ENCODE measurements at regions not wholly inside any gene's neighbourhood (a gene's known extent, or its start where the extent isn't known, plus 50 kb on each side); places are given as distances from the start of the nearest gene placed in this dataset.

DNA sequence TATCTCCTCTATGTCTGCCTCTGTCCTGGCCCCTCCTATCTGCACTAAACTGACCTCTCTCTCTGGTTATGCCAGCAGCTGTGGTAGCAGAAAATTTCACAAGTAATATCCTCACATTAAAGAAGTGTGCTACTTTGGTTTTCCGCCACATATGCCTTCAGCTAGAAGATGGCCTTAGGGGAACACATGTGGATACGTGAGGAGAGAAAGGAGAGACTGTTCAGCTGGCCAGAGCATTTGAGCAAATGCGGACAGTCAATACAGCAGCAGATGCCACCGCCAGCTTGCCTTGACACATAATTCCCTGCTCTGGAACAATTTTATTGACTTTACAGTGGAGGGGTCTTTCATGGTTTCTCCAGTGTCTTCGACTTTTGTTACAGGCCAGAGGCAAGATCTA is 434.6 kb downstream of the TAF11L14 start:
- DNase-seq (ENCODE audit: extremely low read depth in 1 of 4, low spot score in 3 of 4): no peak

More for the DNA sequence above, 434.6 kb downstream of the TAF11L14 start:
- Histone ChIP-seq H3K4me3 (no peak overlapping the region), H3K36me3 (ENCODE audit: control insufficient read depth, insufficient read depth, low read length) (no peaks in the 10 kb centered on the region), H3K9ac (ENCODE audit: insufficient read depth in 1 of 2, low read depth in 2 of 2, low read length in 2 of 2) (no peak overlapping the region), H3K9me1 (ENCODE audit: control insufficient read depth, insufficient read depth, low read length) (no peaks in the 10 kb centered on the region), H3K27ac (ENCODE audit: extremely low read depth, low read depth, low read length) (no peak overlapping the region), H2AFZ (ENCODE audit: low read depth, low read length) (no peak overlapping the region), H4K20me1 (replicated peaks; ENCODE audit: control insufficient read depth, insufficient read depth, low read length) (no peaks in the 10 kb centered on the region), H3K9me3 (replicated peaks; ENCODE audit: control insufficient read depth, insufficient read depth, low read depth, low read length) (no peaks in the 10 kb centered on the region), H3K79me2 (ENCODE audit: control insufficient read depth, insufficient read depth, low read length) (no peaks in the 10 kb centered on the region), H3K4me2 (ENCODE audit: insufficient read depth, low read length) (no peak overlapping the region), H3K4me1 (replicated peaks in 1 of 2; ENCODE audit: control insufficient read depth in 2 of 2, insufficient read depth in 2 of 2, low read length in 2 of 2) (no peaks in the 10 kb centered on the region), H3K27me3 (ENCODE audit: control insufficient read depth in 2 of 2, insufficient read depth in 2 of 2, low read length in 2 of 2) (no peaks in the 10 kb centered on the region)
- ChIA-PET CTCF (ENCODE audit: low intra/inter-chr PET ratio) (no interaction called here), POLR2A (no interaction called here)
- intact Hi-C loops (cut with micrococcal nuclease) (no loop called here), in situ Hi-C loops (cut with MboI) (no loop called here)
- no peak for ATAC-seq
- TF ChIP-seq, protein P1, sequence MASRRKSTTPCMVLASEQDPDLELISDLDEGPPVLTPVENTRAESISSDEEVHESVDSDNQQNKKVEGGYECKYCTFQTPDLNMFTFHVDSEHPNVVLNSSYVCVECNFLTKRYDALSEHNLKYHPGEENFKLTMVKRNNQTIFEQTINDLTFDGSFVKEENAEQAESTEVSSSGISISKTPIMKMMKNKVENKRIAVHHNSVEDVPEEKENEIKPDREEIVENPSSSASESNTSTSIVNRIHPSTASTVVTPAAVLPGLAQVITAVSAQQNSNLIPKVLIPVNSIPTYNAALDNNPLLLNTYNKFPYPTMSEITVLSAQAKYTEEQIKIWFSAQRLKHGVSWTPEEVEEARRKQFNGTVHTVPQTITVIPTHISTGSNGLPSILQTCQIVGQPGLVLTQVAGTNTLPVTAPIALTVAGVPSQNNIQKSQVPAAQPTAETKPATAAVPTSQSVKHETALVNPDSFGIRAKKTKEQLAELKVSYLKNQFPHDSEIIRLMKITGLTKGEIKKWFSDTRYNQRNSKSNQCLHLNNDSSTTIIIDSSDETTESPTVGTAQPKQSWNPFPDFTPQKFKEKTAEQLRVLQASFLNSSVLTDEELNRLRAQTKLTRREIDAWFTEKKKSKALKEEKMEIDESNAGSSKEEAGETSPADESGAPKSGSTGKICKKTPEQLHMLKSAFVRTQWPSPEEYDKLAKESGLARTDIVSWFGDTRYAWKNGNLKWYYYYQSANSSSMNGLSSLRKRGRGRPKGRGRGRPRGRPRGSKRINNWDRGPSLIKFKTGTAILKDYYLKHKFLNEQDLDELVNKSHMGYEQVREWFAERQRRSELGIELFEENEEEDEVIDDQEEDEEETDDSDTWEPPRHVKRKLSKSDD (conservative IDR thresholded peaks at IDR 0.05; ENCODE audit: low read length): no peak
- TF ChIP-seq, protein P2, sequence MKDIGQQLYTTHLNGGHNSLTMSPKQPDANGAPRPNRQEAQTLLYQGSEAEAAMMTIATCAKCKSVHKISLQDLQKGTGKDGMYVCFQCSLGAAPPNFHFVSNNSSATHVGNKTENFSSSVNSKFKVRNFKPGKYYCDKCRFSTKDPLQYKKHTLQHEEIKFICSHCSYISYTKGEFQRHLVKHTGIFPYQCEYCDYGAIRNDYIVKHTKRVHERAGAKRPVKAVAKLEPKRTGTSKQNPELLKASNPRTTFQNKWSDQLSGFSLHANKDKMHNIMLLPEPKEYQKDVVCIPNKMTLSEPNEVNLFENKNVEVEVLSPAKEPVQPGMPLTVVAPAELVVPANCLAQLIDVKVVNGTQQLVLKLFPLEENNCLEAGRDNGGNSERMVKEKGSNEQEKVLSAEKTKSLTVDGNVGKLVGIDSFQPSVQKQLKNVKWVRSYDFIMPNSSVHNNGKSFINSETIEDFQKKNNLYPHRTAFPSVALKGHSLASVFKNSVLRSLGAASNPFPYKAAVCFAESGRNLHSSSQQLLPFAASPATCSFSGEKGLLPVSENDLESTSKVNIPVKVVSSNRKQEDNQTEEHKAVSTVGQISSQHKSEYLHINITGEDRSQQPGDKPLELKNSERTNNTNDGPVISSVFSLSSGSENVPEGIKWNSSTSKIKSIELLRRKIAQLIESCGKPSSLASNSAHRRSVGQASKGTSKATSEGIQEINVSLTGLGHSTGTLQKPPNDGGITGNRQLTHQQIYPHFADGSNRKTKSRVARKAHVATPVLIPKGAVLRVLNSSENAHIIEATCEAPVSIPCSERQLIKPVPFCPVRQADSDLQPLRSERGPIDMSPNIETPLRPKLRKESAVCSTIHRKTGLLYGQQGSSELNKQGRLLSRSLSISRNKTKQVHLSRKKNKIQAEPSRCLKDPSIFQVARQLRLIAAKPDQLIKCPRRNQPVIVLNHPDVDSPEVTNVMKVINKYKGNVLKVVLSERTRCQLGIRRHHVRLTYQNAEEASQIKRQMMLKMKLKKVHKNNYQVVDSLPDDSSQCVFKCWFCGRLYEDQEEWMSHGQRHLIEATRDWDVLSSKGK (CRISPR knock-in tag; IDR thresholded peaks at IDR 0.05): no peak
- TF ChIP-seq CEBPG (CRISPR knock-in tag; IDR thresholded peaks at IDR 0.05): no peak
- no peak for TF ChIP-seq CEBPG (tag; conservative IDR thresholded peaks at IDR 0.05 in 1 of 2, IDR thresholded peaks at IDR 0.05 in 1 of 2)
- no peak for TF ChIP-seq POLR2A (conservative IDR thresholded peaks at IDR 0.05)
- no peak for TF ChIP-seq TGIF2 (CRISPR knock-in tag; IDR thresholded peaks at IDR 0.05)
- TF ChIP-seq GATAD2B (IDR thresholded peaks at IDR 0.05; ENCODE audit: borderline replicate concordance): no peak
- no peak for TF ChIP-seq SP1 (CRISPR knock-in tag; IDR thresholded peaks at IDR 0.05)
- TF ChIP-seq ZNF551 (CRISPR knock-in tag; IDR thresholded peaks at IDR 0.05): no peak
- no peak for TF ChIP-seq TCF7L2 (IDR thresholded peaks at IDR 0.05; ENCODE audit: low read depth, low read length)
- BruUV-seq (replicated peaks): no TSS peak
- no peak for FAIRE-seq
- WGBS (ENCODE audit: insufficient coverage, low coverage, missing lambda C conversion rate): 0% methylated on average over 5 of the region's 5 CpGs
